ELF-1 (cell line): ENCODE measurements at regions not wholly inside any gene's neighbourhood (a gene's known extent, or its start where the extent isn't known, plus 50 kb on each side); places are given as distances from the start of the nearest gene placed in this dataset.
"Not testable (repeated sequence)": the region's sequence is repeated elsewhere in the genome, so short reads cannot be mapped to it uniquely, and the experiment has no call there.

Source experiments
- DNase-seq: peaks from one replicate; pipeline ENCODE4 v3.0.0-alpha.2; 2016; ENCODE audit warnings: low read depth, low spot score

- DNase-seq = not testable (repeated sequence)
These were observed 56.2 kb upstream of the ZSCAN2 start for GRCh38 chr15:84544586-84544985.

GRCh38 chr15:84547150-84547549 lies 53.7 kb upstream of the ZSCAN2 start:
- DNase-seq = not testable (repeated sequence)

GRCh38 chr15:84550503-84550902 lies 50.3 kb upstream of the ZSCAN2 start:
- not testable (repeated sequence) for DNase-seq
